Mammary epithelial cell (primary cell): ENCODE measurements at regions not wholly inside any gene's neighbourhood (a gene's known extent, or its start where the extent isn't known, plus 50 kb on each side); places are given as distances from the start of the nearest gene placed in this dataset.

Source experiments
- CTCF ChIP-seq, 2 donors: IDR thresholded peaks in 1 of 2; conservative IDR thresholded peaks in 1 of 2; 2 replicates each; pipeline ENCODE4 v1.5.1; 2011 to 2012; ENCODE audit warnings: inconsistent platforms in 2 of 2, low read length in 2 of 2, mild to moderate bottlenecking in 2 of 2, control low read depth in 1 of 2, low read depth in 1 of 2; ENCODE audit not compliant: insufficient read depth in 1 of 2; ENCODE audit errors: extremely low read depth in 1 of 2
- EZH2 ChIP-seq: IDR thresholded peaks from 2 replicates; pipeline ENCODE4 v1.6.1; 2012; ENCODE audit warnings: low read length, inconsistent platforms, borderline replicate concordance

- TF ChIP-seq CTCF (conservative IDR thresholded peaks at IDR 0.05 in 1 of 2, IDR thresholded peaks at IDR 0.05 in 1 of 2; ENCODE audit: extremely low read depth in 1 of 2, insufficient read depth in 1 of 2, low read depth in 1 of 2, low read length in 2 of 2) (no peak), EZH2 (no peak)
These were observed 150.9 kb downstream of the NUDT12 start for GRCh38 chr5:103411711-103412110.
